Germinal center (tissue), 1 donor: ENCODE measurements at regions not wholly inside any gene's neighbourhood (a gene's known extent, or its start where the extent isn't known, plus 50 kb on each side); places are given as distances from the start of the nearest gene placed in this dataset.
"Not testable (repeated sequence)": the region's sequence is repeated elsewhere in the genome, so short reads cannot be mapped to it uniquely, and the experiment has no call there.

Experiments
- DNase-seq: peaks from one replicate; pipeline ENCODE4 v3.0.0; 2012; ENCODE audit warnings: mixed read lengths, low spot score

DNA sequence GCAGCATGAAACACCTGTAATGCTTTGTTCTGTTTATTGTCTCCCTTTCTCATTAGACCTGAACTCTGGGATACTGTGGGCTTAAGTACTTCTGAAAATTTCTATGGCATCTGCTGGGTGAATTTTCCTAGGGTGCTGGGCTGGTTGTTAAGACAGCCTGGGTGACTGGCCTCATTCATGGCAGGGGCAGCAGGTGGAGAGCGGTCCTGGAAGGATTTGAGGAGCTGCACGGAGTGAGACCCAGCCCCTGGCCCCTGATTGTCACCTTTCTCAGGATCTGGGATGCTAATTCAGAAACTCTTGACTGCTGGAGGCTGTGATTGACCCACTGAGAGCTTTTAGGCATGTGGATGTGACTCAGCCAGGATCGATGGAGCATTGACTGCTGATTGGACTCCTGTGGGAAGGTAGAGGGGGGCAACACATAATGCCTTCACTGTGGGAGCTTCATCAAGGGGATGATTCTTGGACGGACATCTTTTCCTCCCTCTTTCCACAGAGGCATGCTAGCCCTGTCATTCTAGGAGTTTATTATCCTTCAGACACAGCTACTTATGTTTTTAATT lies 252.0 kb downstream of the GOLGA6L6 start:
- not testable (repeated sequence) for DNase-seq

DNA sequence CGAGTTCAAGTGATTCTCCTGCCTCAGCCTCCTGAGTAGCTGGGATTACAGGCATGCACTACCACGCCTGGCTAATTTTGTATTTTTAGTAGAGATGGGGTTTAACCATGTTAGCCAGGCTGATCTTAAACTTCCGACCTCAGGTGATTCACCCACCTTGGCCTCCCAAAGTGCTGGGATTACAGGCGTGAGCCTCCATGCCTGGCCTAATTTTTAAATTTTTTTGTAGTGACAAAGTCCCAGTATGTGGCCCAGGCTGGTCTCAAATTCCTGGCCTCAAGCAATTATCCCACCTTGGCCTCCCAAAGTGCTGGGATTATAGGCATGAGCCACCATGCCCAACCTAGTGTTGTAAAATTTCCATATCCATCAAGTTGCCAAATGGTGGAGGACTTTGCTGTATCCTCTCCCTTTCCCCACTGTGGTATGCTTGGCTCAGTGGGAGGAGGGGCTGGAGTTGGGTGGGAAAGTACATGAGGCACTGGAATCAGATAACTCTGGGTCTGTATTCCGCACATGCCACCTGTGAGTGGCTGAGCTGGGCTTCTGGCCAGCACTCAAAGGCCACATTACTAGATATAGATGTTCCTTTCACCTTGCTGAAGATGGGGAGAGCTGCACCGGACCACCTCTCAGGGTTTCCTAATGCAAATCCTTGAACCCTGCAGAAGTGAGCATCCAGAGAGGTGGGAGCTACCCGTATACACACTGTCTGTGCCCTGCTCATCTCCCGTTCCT lies 252.6 kb downstream of the GOLGA6L6 start:
- not testable (repeated sequence) for DNase-seq

DNA sequence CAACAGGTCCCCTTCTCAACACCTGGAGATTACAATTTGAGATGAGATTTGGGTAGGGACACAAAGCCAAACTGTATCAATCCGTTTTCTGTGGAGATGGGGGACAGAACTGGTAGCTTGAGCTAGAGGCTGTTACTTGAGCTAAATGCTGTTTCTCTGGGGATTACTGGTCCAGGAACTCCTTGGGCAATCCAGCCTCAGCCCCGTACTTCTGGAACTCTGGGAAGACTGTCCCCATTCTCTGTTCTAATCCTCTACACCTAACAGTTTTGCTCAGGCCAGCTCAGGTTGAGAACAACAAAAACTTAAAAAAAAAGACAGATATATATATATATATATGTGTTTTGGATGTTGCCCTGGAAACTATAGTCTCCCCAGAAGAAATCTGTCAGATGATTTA lies 255.0 kb downstream of the GOLGA6L6 start:
- DNase-seq = not testable (repeated sequence)

DNA sequence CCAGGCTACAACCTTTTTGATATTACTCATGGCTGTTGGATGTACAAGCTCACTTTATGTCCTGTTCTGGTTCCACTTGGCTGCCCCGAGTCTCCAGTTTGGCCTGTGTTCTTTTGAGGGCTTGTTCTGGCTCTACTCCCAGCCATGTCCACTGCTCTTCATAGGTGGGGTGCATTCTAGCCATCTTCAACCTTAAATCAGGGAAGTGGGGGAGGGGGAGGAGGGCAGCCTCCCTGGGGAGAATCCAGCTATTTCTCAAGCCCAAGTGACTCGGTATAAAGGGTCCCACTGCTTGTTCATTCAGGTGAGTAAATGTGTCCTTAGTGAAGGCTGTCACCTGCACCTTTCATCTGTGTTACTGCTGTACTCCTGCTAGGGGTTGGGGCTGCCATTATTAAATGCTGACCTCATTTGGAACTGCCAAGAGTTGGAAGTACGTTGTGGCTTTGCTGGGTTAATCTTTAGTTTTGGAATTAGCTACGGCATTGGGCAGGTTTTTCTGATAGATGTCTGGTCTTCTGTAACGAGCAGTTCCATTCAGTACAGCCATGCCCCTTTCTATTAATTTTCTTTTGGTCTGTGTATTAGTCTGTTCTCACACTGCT lies 255.8 kb downstream of the GOLGA6L6 start:
- not testable (repeated sequence) for DNase-seq

DNA sequence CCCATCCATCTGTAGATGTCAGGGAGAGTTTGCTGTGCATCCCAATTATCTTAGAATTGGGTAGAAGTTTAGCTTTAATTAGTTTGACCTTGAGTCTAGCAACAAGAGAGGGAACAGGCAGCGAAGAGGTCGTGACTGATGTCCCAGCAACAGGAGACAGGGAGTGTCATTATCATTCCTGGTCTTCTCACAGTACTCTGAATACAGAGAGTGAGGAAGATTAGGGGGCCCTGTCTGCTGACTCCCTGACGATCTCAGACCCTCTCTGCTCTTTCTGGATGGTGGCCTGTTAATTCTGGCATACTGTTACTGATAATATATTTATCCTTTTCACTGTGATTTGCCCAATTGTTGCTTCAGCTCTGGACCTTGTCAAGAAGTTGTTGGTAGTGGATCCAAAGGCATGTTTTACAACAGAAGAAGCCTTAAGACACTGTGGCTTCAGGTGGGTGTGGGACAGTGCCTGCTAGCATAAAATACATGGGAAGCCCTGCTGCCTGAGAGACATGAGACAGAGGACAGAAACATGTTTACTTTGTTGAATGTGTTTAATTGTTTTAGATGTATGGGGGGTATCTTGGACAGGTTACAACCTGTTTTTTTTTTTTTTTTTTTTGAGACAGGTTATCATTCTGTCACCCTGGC lies 256.6 kb downstream of the GOLGA6L6 start:
- DNase-seq = not testable (repeated sequence)

DNA sequence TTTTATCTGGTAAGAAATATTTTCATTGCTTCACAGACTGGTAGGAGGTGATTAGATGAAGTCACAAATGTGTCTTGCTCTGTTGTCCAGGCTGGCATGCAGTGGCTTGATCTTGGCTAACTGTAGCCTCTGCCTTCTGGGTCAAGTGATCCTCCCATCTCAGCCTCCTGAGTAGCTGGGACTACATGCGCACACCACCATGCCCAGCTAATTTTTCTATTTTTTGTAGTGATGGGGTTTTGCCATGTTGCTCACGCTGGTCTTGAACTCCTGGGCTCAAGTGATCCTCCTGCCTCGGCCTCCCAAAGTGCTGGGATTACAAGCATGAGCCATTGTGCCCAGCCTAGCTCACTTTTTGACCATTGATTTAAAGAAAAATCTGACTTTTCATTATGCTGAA lies 257.9 kb downstream of the GOLGA6L6 start:
- DNase-seq = not testable (repeated sequence)

DNA sequence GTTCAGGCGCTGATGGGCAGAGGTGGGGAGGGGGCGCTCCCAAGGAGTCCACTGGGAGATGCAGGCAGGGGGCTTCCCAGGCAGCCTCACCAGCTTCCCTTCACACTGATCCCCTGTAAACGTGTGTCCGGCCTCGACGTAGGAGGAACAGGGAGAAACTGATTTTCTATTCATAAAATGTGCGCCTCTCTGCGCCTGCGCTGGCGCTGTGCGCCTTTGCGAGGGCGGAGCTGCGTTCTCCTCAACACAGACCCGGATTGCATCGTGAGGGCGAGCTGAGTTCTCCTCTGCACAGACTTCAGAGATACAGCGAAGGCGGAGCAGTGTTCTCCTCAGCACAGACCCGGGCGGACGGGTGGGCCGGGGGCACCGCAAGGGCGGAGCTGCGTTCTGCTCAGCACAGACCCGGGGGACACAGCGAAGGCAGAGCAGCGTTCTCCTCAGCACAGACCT lies 259.1 kb downstream of the GOLGA6L6 start:
- not testable (repeated sequence) for DNase-seq

DNA sequence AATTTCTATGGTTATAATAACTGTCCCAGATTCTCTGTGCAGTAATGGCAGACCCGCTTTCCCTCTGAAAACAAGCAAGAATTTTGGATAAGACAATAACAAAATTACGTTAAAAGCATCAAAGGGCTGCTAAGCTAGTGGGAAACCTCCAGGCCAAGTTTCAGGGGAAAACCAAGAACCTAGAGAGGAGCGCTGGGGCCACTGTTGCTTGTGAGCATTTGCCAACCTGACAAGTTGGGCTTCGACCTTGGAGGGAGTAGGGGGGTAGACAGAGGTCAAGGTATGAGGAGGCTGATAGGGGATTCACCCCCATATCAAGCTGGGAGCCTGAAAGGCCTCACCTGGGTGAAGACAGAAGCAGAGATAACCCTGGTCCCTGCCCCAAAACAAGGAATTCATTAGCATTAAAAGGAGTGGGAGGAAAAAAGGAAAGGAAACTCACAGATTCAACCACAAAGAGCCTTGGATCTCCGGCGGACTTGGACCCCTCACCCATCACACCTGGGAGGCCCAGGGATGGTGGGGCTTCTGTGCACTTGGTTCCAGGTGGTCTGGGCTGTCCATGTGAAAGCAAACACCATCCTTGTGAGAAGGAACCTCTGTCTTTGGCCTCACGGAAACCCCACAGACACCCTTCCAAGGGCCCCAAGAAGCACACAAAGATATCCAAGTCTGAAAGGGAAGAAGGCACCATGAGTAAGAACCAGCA lies 259.9 kb downstream of the GOLGA6L6 start:
- DNase-seq = not testable (repeated sequence)

DNA sequence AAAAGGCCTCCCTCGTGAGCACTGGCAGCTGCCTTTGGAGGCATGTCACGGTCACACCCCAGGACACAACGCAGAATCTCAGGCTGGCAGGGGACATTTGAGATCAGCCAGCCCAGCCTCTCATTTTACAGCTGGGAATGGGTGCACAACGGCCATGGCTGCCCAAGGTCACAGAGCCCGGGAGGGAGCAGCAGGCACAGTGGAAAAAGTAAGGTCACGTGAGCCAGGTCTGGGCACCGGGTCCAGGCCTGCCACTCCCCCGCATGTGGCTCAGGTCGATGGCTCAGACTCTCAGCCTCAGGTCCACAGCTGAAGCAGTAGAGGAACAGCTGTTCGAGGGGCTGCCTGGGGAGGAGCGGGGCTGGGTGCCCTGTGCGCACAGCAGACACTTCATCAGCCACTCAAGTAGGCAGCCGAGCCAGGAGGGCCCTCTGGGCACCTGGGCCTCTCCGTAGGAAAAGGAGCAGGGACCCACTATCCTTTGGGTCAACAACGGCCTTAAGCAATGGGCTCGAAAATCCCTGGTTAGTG lies 260.6 kb downstream of the GOLGA6L6 start:
- DNase-seq = no peak

DNA sequence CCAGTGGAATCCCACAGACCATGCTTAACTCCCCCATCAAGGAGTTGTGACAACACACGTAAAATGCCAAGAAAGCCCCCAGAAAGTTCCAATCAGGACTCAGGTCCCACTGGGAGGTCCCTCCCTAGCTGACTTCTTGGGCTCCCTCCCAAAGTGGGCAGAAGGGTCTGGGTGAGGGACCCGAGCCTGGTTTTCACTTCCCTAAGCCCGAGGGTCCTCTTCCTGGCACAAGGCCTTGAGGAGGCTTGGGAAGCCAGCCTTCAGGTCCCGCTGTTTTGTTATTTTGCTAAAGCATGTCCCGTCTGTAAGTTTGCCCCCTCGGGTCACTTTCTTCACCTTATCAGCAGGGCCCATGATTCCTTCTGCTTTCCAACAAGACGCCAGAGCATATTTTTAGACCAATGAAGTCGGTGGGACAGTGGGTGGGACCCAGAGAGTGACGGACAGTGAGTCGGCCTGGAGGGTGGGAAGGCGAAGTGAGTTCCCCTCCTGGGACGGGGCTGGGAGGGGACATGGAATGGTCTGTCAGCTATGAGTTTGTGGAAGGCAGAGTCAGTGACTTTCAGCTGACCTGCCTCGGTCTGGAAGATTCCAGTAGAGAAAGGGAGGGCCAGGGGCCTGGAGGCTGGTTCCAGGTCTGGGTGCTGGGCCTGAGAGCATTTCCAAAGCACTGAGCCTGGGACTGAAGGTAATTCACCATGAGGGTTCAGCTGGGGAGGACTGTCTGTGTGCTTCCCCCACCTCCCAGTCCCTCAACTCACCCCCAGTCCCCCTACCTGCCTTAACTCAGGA lies 261.3 kb downstream of the GOLGA6L6 start:
- not testable (repeated sequence) for DNase-seq

DNA sequence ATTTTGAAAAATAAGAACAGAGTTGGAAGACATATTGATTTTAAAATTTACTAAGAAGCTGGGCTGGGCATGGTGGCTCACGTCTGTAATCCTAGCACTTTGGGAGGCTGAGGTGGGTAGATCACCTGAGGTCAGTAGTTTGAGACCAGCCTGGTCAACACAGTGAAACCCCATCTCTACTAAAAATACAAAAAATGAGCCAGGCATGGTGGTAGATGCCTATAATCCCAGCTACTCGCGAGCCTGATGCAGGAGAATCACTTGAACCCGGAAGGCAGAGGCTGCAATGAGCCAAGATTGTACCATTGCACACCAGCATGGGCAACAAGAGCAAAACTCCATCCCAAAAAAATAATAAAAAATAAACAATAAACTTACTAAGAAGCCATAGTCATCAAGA lies 262.5 kb downstream of the GOLGA6L6 start:
- DNase-seq = not testable (repeated sequence)

DNA sequence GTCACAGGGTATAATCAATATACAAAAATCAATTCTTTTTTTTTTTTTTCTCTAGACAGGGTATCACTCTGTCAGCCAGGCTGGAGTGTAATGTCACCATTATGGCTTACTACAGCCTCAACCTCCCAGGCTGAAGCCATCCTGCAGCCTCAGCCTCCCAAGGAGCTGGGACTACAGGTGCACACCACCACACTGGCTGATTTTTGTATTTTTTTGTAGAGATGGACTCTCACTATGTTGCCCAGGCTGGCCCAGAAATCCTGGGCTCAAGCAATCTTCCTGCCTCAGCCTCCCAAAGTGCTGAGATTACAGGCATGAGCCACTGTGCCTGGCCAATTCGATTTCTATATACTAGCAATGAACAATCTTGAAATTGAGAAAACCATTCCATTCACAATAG lies 263.2 kb downstream of the GOLGA6L6 start:
- DNase-seq = not testable (repeated sequence)

DNA sequence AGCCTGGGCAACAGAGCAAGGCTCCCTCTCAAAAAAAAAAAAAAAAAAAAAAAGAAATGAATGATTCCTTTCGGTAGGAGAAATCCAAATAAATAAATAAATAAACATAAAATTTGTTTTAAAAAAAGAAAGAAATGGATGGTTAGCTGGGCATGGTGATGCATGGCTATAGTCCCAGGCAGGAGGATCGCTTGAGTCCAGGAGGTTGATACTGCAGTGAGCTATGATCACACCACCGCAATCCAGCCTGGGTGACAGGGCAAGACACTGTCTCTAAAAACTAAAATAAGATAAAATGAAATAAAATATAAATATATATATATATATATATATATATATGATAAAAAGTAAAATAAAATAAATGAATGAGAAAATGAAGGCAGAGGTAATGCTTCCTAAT lies 264.1 kb downstream of the GOLGA6L6 start:
- not testable (repeated sequence) for DNase-seq

DNA sequence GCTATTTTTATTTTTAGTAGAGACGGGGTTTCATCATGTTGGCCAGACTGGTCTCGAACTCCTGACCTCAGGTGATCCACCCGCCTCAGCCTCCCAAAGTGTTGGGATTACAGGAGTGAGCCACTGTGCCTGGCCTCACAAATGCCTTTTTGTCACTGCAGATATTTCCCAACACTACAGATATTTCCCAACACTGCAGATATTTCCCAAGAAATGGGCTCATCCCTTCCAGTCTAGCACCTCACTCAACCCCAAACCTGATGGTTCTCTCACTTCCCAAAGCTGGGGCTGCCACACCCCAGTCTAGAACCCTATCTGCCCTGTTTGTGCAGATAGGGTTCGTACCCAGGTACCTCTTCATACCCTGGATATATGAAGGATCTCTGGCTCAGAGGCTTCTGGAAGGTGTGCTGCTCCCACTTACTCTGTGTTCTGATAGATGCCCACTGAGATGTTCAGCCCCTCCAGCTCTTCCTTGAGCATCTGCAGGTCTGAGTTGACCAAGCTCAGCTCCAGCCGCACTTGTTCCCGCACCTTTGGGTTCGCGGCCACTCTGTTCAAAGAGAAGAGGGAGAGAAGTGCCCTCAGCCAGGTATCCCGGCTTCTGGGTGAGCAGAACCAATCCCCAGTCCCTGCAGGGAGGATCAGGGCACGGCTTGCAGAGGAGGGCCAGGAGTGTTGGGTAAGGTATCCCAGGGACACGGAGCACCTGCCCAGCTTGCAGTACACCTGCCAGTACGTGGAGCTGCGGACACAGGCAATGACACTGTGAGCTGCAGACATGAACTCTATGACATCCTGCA lies 265.1 kb downstream of the GOLGA6L6 start:
- not testable (repeated sequence) for DNase-seq

DNA sequence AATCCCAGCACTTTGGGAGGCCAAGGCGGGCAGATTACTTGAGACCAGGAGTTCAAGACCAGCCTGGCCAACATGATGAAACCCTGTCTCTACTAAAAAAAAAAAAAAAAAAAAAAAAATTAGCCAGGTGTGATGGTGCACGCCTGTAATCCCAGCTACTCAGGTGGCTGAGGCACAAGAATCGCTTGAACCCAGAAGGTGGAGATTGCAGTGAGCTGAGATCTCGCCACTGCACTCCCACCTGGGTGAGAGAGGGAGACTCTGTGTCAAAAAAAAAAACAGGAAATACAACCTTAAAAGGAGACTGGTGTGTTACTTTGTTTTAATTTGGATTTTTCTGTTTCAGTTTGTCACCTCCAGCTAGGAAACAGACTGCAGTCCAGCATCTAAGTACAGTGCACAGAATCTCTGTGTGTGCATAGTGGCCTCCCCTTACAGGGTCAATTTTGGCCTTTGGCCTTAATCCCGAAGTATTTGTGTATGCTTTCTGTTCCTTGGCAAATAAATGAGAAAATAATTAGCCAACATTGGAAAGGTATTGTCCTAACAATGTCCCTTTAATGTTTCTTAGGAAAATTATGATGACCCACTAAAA lies 266.1 kb downstream of the GOLGA6L6 start:
- DNase-seq = not testable (repeated sequence)

DNA sequence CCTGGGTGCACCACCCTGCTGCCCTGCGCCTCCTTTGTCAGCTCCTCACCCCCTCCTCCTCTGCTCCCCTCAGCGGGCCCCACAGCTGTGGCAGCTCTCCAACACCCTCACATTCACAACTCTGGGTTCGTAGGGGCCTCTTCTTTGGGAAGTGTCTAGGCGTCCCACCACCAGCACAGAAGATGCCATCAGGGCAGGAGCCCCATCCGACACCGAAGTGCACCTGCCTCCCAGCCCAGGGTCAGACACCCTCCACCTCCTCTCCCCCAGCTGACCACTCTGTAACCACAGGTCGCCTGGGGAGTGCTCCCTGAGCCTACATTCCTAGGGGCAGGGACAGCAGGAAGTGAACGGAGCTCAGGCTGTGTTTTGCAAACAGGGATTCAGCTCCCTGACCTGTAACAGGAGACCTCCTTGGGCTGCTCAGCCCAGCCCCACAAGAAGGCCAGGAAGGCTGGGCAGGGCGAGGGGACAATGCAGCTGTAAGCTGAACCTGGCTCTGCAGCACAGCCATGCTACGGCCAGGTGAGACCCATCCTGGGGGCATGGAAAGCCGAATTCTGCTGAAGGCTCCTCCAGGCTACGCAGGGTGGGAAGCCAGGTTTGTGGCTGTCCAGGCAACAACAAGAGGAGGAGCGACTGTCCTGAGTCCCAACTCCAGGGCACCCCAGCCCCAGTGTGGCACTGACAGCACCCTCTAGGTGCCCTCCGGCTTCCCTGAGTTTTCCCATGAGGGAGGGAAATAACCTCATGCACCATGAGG lies 269.0 kb downstream of the GOLGA6L6 start:
- no peak for DNase-seq

DNA sequence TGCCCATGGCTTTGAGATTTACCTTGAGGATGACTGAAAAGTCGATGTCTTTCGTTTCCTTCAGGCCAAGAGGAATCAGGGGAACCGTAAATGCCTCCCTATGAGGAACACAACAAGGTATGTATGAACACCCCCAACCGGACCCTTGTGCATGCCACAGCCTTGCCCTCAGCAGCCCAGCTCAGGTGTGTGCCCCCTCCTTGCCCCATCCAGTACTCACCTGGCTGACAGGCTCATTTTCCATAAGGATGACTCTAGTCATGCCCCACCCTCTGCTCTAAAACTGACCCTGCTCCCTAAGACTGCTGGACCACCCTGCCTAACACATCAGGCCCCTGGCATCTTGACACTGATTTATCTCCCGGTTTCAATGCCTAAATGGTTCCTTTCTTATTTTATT lies 270.0 kb downstream of the GOLGA6L6 start:
- no peak for DNase-seq

DNA sequence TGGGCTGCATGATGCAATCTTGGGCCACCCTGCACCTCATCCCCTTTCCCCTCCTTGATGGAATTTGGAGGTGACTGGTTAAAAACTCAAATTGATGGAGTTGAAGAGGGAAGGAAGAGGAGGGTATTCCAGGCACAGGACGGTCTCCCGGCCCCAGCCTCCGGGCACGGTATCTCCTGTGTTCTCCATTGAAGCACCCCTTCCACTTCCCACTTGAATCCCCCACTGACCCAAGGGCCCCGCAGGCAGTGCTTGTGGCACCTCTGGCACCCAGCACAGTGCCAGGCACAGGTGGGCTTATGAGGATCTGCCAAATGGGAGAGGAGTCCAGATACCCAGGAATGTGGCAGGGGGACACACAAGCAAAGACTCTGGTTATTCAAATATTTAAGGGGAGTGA lies 271.6 kb downstream of the GOLGA6L6 start:
- not testable (repeated sequence) for DNase-seq

DNA sequence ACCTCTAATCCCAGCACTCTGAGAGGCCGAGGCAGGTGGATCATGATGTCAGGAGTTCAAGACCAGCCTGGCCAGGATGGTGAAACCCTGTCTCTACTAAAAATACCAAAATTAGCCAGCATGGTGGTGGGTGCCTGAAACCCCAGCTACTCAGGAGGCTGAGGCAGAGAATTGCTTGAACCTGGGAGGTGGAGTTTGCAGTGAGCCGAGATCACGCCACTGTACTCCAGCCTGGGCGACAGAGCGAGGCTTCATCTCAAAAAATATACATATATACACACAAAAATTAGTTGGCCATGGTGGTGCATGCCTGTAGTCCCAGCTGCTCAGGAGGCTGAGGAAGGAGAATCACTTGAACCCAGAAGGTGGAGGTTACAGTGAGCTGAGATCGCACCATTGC lies 273.6 kb downstream of the GOLGA6L6 start:
- DNase-seq = not testable (repeated sequence)
